Tibial nerve (tissue), 4 donors: ENCODE measurements at regions not wholly inside any gene's neighbourhood (a gene's known extent, or its start where the extent isn't known, plus 50 kb on each side); places are given as distances from the start of the nearest gene placed in this dataset.

Experiments used
- DNase-seq, 2 donors: peaks; one replicate each; pipeline ENCODE4 v3.0.0-alpha.2; 2019; ENCODE audit warnings: low spot score in 2 of 2
- H3K27ac ChIP-seq, 4 donors: fragments of 200-600 bp; sonication (generic) in 3 of 4; one replicate each; pipeline ENCODE4 v1.5.1; 2017 to 2019; ENCODE audit warnings: mild to moderate bottlenecking in 1 of 4
- H3K27me3 ChIP-seq, 2 donors: fragments of 200-600 bp; sonication (generic) in 1 of 2; one replicate each; pipeline versions ENCODE4 v1.5.1 to v1.6.0; 2017 to 2019
- H3K36me3 ChIP-seq, 3 donors: fragments of 200-600 bp; sonication (generic); one replicate each; pipeline ENCODE4 v1.5.1; 2018 to 2019
- H3K4me1 ChIP-seq, 4 donors: fragments of 200-600 bp; sonication (generic) in 3 of 4; one replicate each; pipeline ENCODE4 v1.5.1; 2017 to 2019
- H3K4me3 ChIP-seq, 4 donors: fragments of 200-600 bp; sonication (generic) in 3 of 4; one replicate each; pipeline ENCODE4 v1.5.1; 2017 to 2019; ENCODE audit warnings: mild to moderate bottlenecking in 1 of 4, moderate library complexity in 1 of 4
- H3K9me3 ChIP-seq, 4 donors: fragments of 200-600 bp; sonication (generic) in 3 of 4; one replicate each; pipeline ENCODE4 v1.5.1; 2017 to 2019
- EP300 ChIP-seq, 2 donors: sonication (generic); formaldehyde crosslinking; IDR thresholded peaks; one replicate each; pipeline ENCODE4 v1.6.1; 2017; ENCODE audit warnings: antibody characterized with exemption in 2 of 2, mild to moderate bottlenecking in 1 of 2
- POLR2A ChIP-seq, 2 donors: fragments of 450-650 bp; IDR thresholded peaks; one replicate each; pipeline ENCODE4 v1.6.1; 2017; ENCODE audit warnings: antibody characterized with exemption in 2 of 2, mild to moderate bottlenecking in 2 of 2, moderate library complexity in 2 of 2
- WGBS, 2 donors: methylation state at CpG; one replicate each; pipeline ENCODE4 v1.1.5; 2018; 5-methylcytosine and 5-hydroxymethylcytosine counted together
- TF ChIP-seq, protein P1 (sequence below), 5 experiments: fragments of 200-600 bp in 3 of 5; fragments of 450-650 bp in 2 of 5; sonication (generic) in 3 of 5; IDR thresholded peaks; one replicate each; pipeline ENCODE4 v1.5.1; 2016 to 2019; ENCODE audit warnings: antibody characterized with exemption in 5 of 5, mild to moderate bottlenecking in 3 of 5, moderate library complexity in 2 of 5

DNA sequence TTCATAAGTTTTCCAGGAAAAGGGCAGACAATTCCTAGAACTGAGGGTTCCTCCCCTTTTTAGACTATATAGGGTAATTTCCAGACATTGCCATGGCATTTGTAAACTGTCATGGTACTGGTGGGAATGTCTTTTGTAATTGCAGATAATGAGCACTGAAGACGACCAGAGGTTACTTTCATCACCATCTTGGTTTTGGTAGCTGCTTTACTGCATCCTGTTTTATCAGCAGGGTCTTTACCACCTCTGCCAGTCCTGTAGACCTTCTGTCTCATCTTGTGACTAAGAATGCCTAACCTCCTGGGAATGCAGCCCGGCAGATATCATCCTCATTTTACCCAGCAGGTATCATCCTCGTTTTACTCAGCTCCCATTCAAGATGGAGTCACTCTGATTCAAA is 583.9 kb upstream of the KLHL29 start:
- no peak for DNase-seq
- TF ChIP-seq, protein P1, sequence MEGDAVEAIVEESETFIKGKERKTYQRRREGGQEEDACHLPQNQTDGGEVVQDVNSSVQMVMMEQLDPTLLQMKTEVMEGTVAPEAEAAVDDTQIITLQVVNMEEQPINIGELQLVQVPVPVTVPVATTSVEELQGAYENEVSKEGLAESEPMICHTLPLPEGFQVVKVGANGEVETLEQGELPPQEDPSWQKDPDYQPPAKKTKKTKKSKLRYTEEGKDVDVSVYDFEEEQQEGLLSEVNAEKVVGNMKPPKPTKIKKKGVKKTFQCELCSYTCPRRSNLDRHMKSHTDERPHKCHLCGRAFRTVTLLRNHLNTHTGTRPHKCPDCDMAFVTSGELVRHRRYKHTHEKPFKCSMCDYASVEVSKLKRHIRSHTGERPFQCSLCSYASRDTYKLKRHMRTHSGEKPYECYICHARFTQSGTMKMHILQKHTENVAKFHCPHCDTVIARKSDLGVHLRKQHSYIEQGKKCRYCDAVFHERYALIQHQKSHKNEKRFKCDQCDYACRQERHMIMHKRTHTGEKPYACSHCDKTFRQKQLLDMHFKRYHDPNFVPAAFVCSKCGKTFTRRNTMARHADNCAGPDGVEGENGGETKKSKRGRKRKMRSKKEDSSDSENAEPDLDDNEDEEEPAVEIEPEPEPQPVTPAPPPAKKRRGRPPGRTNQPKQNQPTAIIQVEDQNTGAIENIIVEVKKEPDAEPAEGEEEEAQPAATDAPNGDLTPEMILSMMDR (IDR thresholded peaks at IDR 0.05): no peak
- TF ChIP-seq POLR2A (IDR thresholded peaks at IDR 0.05): no peak
- no peak for TF ChIP-seq EP300 (IDR thresholded peaks at IDR 0.05)
- Histone ChIP-seq H3K9me3 (peaks cover 0 to 7% (median 0%) of the 10 kb centered on the region in 4 donors), H3K36me3 (no peaks in the 10 kb centered on the region), H3K27ac (no peak overlapping the region), H3K4me1 (no peaks in the 10 kb centered on the region), H3K27me3 (no peaks in the 10 kb centered on the region), H3K4me3 (no peak overlapping the region)
- WGBS, 2 donors: 80 to 90% methylated on average over 3 of the region's 3 CpGs

DNA sequence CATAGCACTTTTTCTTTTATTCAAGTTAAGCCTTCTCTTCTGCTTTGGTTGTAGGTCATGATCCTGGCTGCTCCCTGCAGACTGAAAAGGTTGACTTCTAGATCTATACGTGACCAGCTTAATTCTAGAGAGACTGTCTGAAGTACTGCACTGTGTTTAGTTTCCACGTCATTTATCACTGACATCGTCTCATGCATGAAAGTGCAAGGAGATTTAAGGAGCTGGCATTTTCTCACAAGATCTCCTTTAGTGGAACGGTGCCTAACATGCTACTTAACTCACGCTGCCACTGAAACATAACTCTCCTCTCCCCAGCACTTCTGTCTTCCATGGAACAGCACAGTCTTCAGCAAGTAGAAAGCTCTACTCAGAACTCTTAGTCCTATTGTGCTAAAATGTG is 583.0 kb upstream of the KLHL29 start:
- H3K4me3 ChIP-seq: no peak overlapping the region
- no peak for TF ChIP-seq EP300 (IDR thresholded peaks at IDR 0.05)
- TF ChIP-seq, protein P1 (IDR thresholded peaks at IDR 0.05): no peak
- TF ChIP-seq POLR2A (IDR thresholded peaks at IDR 0.05): no peak
- WGBS, 2 donors: 69 to 83% methylated on average over 5 of the region's 5 CpGs
- H3K36me3 ChIP-seq: no peaks in the 10 kb centered on the region
- no peak for DNase-seq
- H3K4me1 ChIP-seq: no peaks in the 10 kb centered on the region
- H3K27me3 ChIP-seq: no peaks in the 10 kb centered on the region
- H3K9me3 ChIP-seq: peaks cover 0 to 16% (median 0%) of the 10 kb centered on the region in 4 donors
- H3K27ac ChIP-seq: no peak overlapping the region

DNA sequence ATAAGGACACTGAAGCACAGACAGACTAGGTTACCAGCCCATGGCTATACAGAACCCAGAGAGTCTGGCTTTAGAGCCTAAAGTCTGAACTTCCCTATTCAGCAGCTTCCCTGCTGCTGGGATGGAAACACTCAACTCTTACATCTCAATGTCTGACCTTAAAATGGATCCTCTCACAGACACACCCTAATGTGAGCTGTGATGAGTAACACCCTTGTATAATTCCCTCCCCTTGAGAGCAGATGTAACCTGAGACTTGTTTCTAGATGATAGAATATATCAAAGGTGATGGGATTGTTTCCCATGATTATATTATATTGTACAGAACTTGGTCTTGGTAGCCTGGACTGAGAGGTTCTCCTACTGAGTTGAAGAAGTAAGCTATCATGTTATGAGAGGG is 577.1 kb upstream of the KLHL29 start:
- no peaks in the 10 kb centered on the region for H3K36me3 ChIP-seq
- no peaks in the 10 kb centered on the region for H3K27me3 ChIP-seq
- peaks cover 0 to 21% (median 0%) of the 10 kb centered on the region in 4 donors for H3K9me3 ChIP-seq
- no peak for DNase-seq
- H3K4me1 ChIP-seq: peaks cover 0 to 20% (median 3%) of the 10 kb centered on the region in 4 donors
- H3K27ac ChIP-seq: no peak overlapping the region
- TF ChIP-seq EP300 (IDR thresholded peaks at IDR 0.05) (no peak), POLR2A (IDR thresholded peaks at IDR 0.05) (no peak)
- TF ChIP-seq, protein P1 (IDR thresholded peaks at IDR 0.05): no peak
- no peak overlapping the region for H3K4me3 ChIP-seq

DNA sequence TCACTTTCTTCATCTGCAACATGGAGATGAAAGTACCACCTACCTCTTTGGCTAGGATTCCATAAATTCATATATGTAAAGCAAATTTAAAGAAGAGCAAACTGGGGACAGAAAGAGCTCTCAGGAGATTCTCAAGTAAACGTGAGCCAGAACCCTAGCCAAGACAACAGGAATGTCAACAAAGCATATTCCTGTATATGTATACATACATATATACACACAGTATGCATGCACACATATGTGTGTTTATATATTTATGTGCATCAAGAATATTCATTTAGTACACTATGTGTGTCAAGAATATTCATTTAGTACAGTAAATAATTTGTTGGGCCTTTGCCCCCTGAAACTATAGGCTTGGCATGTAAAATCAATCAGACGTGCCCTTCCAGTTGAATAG is 574.4 kb upstream of the KLHL29 start:
- no peak for DNase-seq
- peaks cover 0 to 21% (median 3%) of the 10 kb centered on the region in 4 donors for H3K4me1 ChIP-seq
- H3K27me3 ChIP-seq: no peaks in the 10 kb centered on the region
- H3K36me3 ChIP-seq: no peaks in the 10 kb centered on the region
- H3K4me3 ChIP-seq: no peak overlapping the region
- H3K27ac ChIP-seq: no peak overlapping the region
- peaks cover 0 to 15% (median 0%) of the 10 kb centered on the region in 4 donors for H3K9me3 ChIP-seq
- WGBS, 2 donors: 71% methylated on average over 2 of the region's 2 CpGs
- TF ChIP-seq EP300 (IDR thresholded peaks at IDR 0.05): no peak
- TF ChIP-seq, protein P1 (IDR thresholded peaks at IDR 0.05): no peak
- TF ChIP-seq POLR2A (IDR thresholded peaks at IDR 0.05): no peak

DNA sequence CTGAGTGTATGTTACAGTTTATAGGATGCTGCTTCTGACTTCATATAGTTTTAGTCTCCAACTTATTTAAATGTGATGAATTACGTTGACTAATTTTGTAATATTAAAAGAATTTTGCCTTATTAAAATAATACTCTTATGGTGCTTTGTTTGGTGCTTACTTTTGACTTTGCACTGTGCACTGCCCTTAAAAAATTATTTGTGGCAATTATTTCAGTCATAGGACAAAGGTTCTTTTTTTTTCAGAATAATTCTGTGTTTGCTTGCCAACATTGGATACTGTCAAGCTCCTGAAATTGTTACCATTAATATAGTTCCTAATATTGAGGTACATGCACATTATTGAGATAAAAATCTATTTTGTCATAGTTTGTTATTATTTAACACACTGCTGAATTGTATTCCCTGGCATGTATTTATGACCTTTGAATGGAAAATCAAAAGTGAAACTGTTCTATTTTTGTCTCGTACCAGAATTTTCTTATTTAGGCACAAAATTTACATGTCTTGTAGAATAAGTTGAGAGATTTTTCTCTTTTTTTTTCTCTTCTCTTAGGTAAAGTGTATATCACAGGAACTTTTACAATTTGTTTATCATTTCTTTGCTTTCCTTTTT is 572.8 kb upstream of the KLHL29 start:
- Histone ChIP-seq H3K36me3 (no peaks in the 10 kb centered on the region), H3K4me3 (no peak overlapping the region), H3K4me1 (peaks cover 0 to 30% (median 3%) of the 10 kb centered on the region in 4 donors), H3K27me3 (no peaks in the 10 kb centered on the region), H3K9me3 (peaks cover 0 to 3% (median 0%) of the 10 kb centered on the region in 4 donors), H3K27ac (peak overlapping the region in 1 of 4 donors; percentile 55)
- DNase-seq: no peak
- TF ChIP-seq, protein P1 (IDR thresholded peaks at IDR 0.05): no peak
- no peak for TF ChIP-seq EP300 (IDR thresholded peaks at IDR 0.05)
- WGBS, 2 donors: 22 to 24% methylated on average over 2 of the region's 2 CpGs
